H1 (cell line): ENCODE measurements at regions not wholly inside any gene's neighbourhood (a gene's known extent, or its start where the extent isn't known, plus 50 kb on each side); places are given as distances from the start of the nearest gene placed in this dataset.

ENCODE experiments used
- CTCF ChIA-PET: fragments of 300-600 bp; sonication (Branson Sonifier 250); formaldehyde crosslinking; loops from one replicate; lab custom pipeline; 2021; ENCODE audit not compliant: partially characterized antibody; lab: Charles Lee
- POLR2A ChIA-PET: fragments of 300-600 bp; sonication (Branson Sonifier 250); formaldehyde crosslinking; loops from one replicate; lab custom pipeline; 2021; ENCODE audit warnings: inconsistent platforms; ENCODE audit not compliant: partially characterized antibody; lab: Charles Lee
- DNase-seq, 2 experiments: peaks; one replicate each; pipeline versions ENCODE4 v3.0.0 to v3.0.0-alpha.2; 2010 to 2022; ENCODE audit warnings: low spot score in 2 of 2, low read depth in 1 of 2, mixed read lengths in 1 of 2
- FAIRE-seq: peaks from 2 replicates; lab custom pipeline; 2011; peaks lifted over from hg19 to GRCh38; lab: Jason Lieb, UNC
- H2AFZ ChIP-seq: 2 replicates; pipeline ENCODE4 v1.8.1; 2012; ENCODE audit warnings: low read length, inconsistent platforms
- H2AK5ac ChIP-seq: 2 replicates; pipeline ENCODE4 v1.6.1; 2013; ENCODE audit warnings: low read depth, low read length
- H2BK120ac ChIP-seq: replicated peaks from 2 replicates; pipeline ENCODE3; 2013; ENCODE audit warnings: low read depth, low read length, inconsistent platforms
- H2BK12ac ChIP-seq: 2 replicates; pipeline ENCODE4 v1.6.1; 2013; ENCODE audit warnings: low read depth, low read length
- H2BK15ac ChIP-seq: 2 replicates; pipeline ENCODE4 v1.6.1; 2013; ENCODE audit warnings: low read length
- H2BK20ac ChIP-seq: 2 replicates; pipeline ENCODE4 v1.6.1; 2013; ENCODE audit warnings: low read length
- H2BK5ac ChIP-seq: 2 replicates; pipeline ENCODE4 v1.6.1; 2013; ENCODE audit warnings: low read depth, low read length
- H3K14ac ChIP-seq: 2 replicates; pipeline ENCODE4 v1.6.1; 2013; ENCODE audit warnings: inconsistent platforms; ENCODE audit not compliant: insufficient read length
- H3K18ac ChIP-seq: 2 replicates; pipeline ENCODE4 v1.6.1; 2013; ENCODE audit warnings: low read length; ENCODE audit errors: extremely low read depth
- H3K23ac ChIP-seq: 2 replicates; pipeline ENCODE4 v1.6.1; 2013; ENCODE audit warnings: inconsistent platforms; ENCODE audit not compliant: insufficient read length
- H3K23me2 ChIP-seq: 2 replicates; pipeline ENCODE4 v1.6.1; 2013; ENCODE audit warnings: low read depth, low read length
- H3K27ac ChIP-seq: 2 replicates; pipeline ENCODE4 v1.6.1; 2011; ENCODE audit warnings: low read depth, low read length, inconsistent platforms
- H3K27me3 ChIP-seq, 4 experiments: replicated peaks in 1 of 4; 1 replicate in 1 of 4; 2 replicates in 3 of 4; pipeline versions ENCODE4 v1.6.1 to v1.8.1; 2011 to 2013; ENCODE audit warnings: low read length in 3 of 4, mild to moderate bottlenecking in 3 of 4, inconsistent platforms in 2 of 4, mixed read lengths in 2 of 4, moderate library complexity in 1 of 4; ENCODE audit not compliant: control insufficient read depth in 3 of 4, insufficient read depth in 3 of 4; ENCODE audit errors: extremely low read depth in 1 of 4
- H3K36me3 ChIP-seq, 4 experiments: 2 replicates each; pipeline versions ENCODE4 v1.6.1 to v1.8.1; 2011 to 2013; ENCODE audit warnings: mild to moderate bottlenecking in 4 of 4, low read length in 3 of 4, moderate library complexity in 2 of 4, control low read depth in 1 of 4, inconsistent platforms in 1 of 4; ENCODE audit not compliant: insufficient read depth in 4 of 4, control insufficient read depth in 2 of 4
- H3K4ac ChIP-seq: replicated peaks from 2 replicates; pipeline ENCODE3; 2013; ENCODE audit warnings: low read length, low read depth, mixed read lengths, inconsistent platforms; ENCODE audit not compliant: insufficient read length
- H3K4me1 ChIP-seq, 4 experiments: replicated peaks in 1 of 4; 1 replicate in 1 of 4; 2 replicates in 3 of 4; pipeline versions ENCODE4 v1.6.1 to v1.8.1; 2011 to 2013; ENCODE audit warnings: low read length in 3 of 4, inconsistent platforms in 2 of 4, mixed read lengths in 1 of 4; ENCODE audit not compliant: insufficient read depth in 4 of 4, control insufficient read depth in 3 of 4
- H3K4me2 ChIP-seq, 2 experiments: 2 replicates each; pipeline versions ENCODE4 v1.6.1 to v1.8.1; 2011 to 2013; ENCODE audit warnings: low read depth in 2 of 2, low read length in 2 of 2, control low read depth in 1 of 2, inconsistent platforms in 1 of 2, mild to moderate bottlenecking in 1 of 2; ENCODE audit not compliant: insufficient read depth in 1 of 2
- H3K4me3 ChIP-seq, 4 experiments: fragments of 200-600, 300-600 bp in 1 of 4; sonication (generic), shearing (Covaris generic), sonication (Bioruptor Twin) in 1 of 4; 2 replicates each; pipeline versions ENCODE4 v1.5.1 to v1.8.1; 2011 to 2016; ENCODE audit warnings: low read length in 4 of 4, low read depth in 3 of 4, control low read depth in 2 of 4, inconsistent platforms in 2 of 4, mild to moderate bottlenecking in 2 of 4, mixed read lengths in 1 of 4, moderate library complexity in 1 of 4; ENCODE audit not compliant: insufficient read depth in 2 of 4; ENCODE audit errors: extremely low read depth in 1 of 4
- H3K56ac ChIP-seq: replicated peaks from 2 replicates; pipeline ENCODE3; 2013; ENCODE audit warnings: low read depth, mild to moderate bottlenecking, mixed read lengths, low read length, inconsistent platforms; ENCODE audit not compliant: insufficient read length
- H3K79me1 ChIP-seq: 2 replicates; pipeline ENCODE4 v1.6.1; 2013; ENCODE audit warnings: low read depth, low read length, control low read depth
- H3K79me2 ChIP-seq, 2 experiments: 2 replicates each; pipeline versions ENCODE4 v1.6.1 to v1.8.1; 2012 to 2013; ENCODE audit warnings: low read length in 2 of 2, mild to moderate bottlenecking in 2 of 2, inconsistent platforms in 1 of 2; ENCODE audit not compliant: insufficient read depth in 2 of 2, control insufficient read depth in 1 of 2
- H3K9ac ChIP-seq, 4 experiments: replicated peaks in 1 of 4; 1 replicate in 1 of 4; 2 replicates in 3 of 4; pipeline versions ENCODE4 v1.6.1 to v1.8.1; 2011 to 2013; ENCODE audit warnings: low read depth in 3 of 4, low read length in 3 of 4, control low read depth in 2 of 4, mild to moderate bottlenecking in 2 of 4, moderate library complexity in 2 of 4, inconsistent platforms in 1 of 4; ENCODE audit errors: extremely low read depth in 1 of 4
- H3K9me3 ChIP-seq, 2 experiments: 2 replicates each; pipeline versions ENCODE4 v1.6.1 to v1.8.1; 2012 to 2013; ENCODE audit warnings: mild to moderate bottlenecking in 2 of 2, moderate library complexity in 2 of 2, control low read depth in 1 of 2, inconsistent platforms in 1 of 2, low read depth in 1 of 2, low read length in 1 of 2, mixed read lengths in 1 of 2; ENCODE audit not compliant: insufficient read depth in 2 of 2
- H4K20me1 ChIP-seq, 2 experiments: replicated peaks in 1 of 2; 2 replicates each; pipeline versions ENCODE3 to v1.8.1; 2011 to 2013; ENCODE audit warnings: inconsistent platforms in 2 of 2, low read length in 2 of 2, mild to moderate bottlenecking in 1 of 2; ENCODE audit not compliant: insufficient read depth in 2 of 2, control insufficient read depth in 1 of 2
- H4K5ac ChIP-seq: 2 replicates; pipeline ENCODE4 v1.6.1; 2013; ENCODE audit warnings: low read length, low read depth, mixed read lengths, inconsistent platforms; ENCODE audit not compliant: insufficient read length
- H4K8ac ChIP-seq: 2 replicates; pipeline ENCODE4 v1.8.0; 2013; ENCODE audit warnings: mild to moderate bottlenecking, moderate library complexity, low read length, inconsistent platforms; ENCODE audit not compliant: insufficient read depth; ENCODE audit errors: extremely low read depth
- H4K91ac ChIP-seq: replicated peaks from 2 replicates; pipeline ENCODE3; 2013; ENCODE audit warnings: low read length, mixed read lengths, inconsistent platforms; ENCODE audit not compliant: insufficient read length
- BACH1 ChIP-seq: IDR thresholded peaks from 2 replicates; pipeline ENCODE4 v1.6.1; 2012; ENCODE audit warnings: low read length, improper control_type of control experiment
- BCL11A ChIP-seq, 2 experiments: IDR thresholded peaks; one replicate each; pipeline ENCODE4 v1.6.1; 2011; ENCODE audit warnings: low read depth in 2 of 2, low read length in 2 of 2, mild to moderate bottlenecking in 2 of 2
- CBX8 ChIP-seq: fragments of 300-800, 300-1000 bp; sonication (generic); IDR thresholded peaks from 2 replicates; pipeline ENCODE4 v1.7.1; 2016; ENCODE audit warnings: low read depth, low read length, borderline replicate concordance
- CTBP2 ChIP-seq: IDR thresholded peaks from 2 replicates; pipeline ENCODE4 v1.7.0; 2011; ENCODE audit warnings: borderline replicate concordance, mild to moderate bottlenecking, moderate library complexity, mixed read lengths, low read length; ENCODE audit not compliant: insufficient read depth, insufficient read length
- GTF2F1 ChIP-seq: IDR thresholded peaks from 2 replicates; pipeline ENCODE4 v1.6.1; 2012; ENCODE audit warnings: low read depth, low read length, improper control_type of control experiment, borderline replicate concordance
- HDAC2 ChIP-seq, 2 experiments: fragments of 300-600 bp in 1 of 2; sonication (generic) in 1 of 2; IDR thresholded peaks; 2 replicates each; pipeline ENCODE4 v1.6.1; 2011 to 2012; ENCODE audit warnings: low read depth in 2 of 2, low read length in 2 of 2, mild to moderate bottlenecking in 2 of 2, moderate library complexity in 2 of 2, borderline replicate concordance in 1 of 2, inconsistent platforms in 1 of 2
- MAFK ChIP-seq: IDR thresholded peaks from 2 replicates; pipeline ENCODE4 v1.6.1; 2012; ENCODE audit warnings: low read depth, mild to moderate bottlenecking, improper control_type of control experiment, low read length
- NRF1 ChIP-seq: IDR thresholded peaks from 2 replicates; pipeline ENCODE4 v1.6.1; 2011; ENCODE audit warnings: mild to moderate bottlenecking, low read depth, low read length, improper control_type of control experiment
- PHF8 ChIP-seq: fragments of 200-600 bp; sonication (generic); conservative IDR thresholded peaks from 2 replicates; pipeline ENCODE4 v1.7.1; 2012; ENCODE audit warnings: low read depth, mild to moderate bottlenecking, inconsistent platforms, low read length, moderate library complexity
- SP4 ChIP-seq: IDR thresholded peaks from 2 replicates; pipeline ENCODE4 v1.6.1; 2012; ENCODE audit warnings: low read length, inconsistent platforms
- SRF ChIP-seq: IDR thresholded peaks from 2 replicates; pipeline ENCODE4 v1.6.1; 2011; ENCODE audit warnings: mild to moderate bottlenecking, low read depth, low read length, moderate library complexity
- TAF1 ChIP-seq: IDR thresholded peaks from 2 replicates; pipeline ENCODE4 v1.6.1; 2011; ENCODE audit warnings: mild to moderate bottlenecking, low read depth, low read length
- TCF12 ChIP-seq: IDR thresholded peaks from 2 replicates; pipeline ENCODE4 v1.6.1; 2011; ENCODE audit warnings: low read depth, mild to moderate bottlenecking, low read length
- TEAD4 ChIP-seq: IDR thresholded peaks from 2 replicates; pipeline ENCODE4 v1.6.1; 2012; ENCODE audit warnings: low read depth, low read length, inconsistent platforms, mixed read lengths
- YY1 ChIP-seq: IDR thresholded peaks from 2 replicates; pipeline ENCODE4 v1.6.1; 2011; ENCODE audit warnings: low read depth, mild to moderate bottlenecking, low read length
- WGBS, 2 experiments: shearing (Covaris generic) in 1 of 2; methylation state at CpG; one replicate each; pipeline versions ENCODE4 v1.1.6 to v1.1.7; 2013 to 2015; ENCODE audit warnings: low lambda C conversion rate in 2 of 2, mixed read lengths in 2 of 2, inconsistent platforms in 1 of 2, low coverage in 1 of 2, missing lambda C conversion rate in 1 of 2; ENCODE audit not compliant: insufficient replicate concordance in 2 of 2, insufficient coverage in 1 of 2, insufficient read length in 1 of 2; ENCODE audit errors: extremely low coverage in 1 of 2, missing lambda C conversion rate in 1 of 2; 5-methylcytosine and 5-hydroxymethylcytosine counted together

DNA sequence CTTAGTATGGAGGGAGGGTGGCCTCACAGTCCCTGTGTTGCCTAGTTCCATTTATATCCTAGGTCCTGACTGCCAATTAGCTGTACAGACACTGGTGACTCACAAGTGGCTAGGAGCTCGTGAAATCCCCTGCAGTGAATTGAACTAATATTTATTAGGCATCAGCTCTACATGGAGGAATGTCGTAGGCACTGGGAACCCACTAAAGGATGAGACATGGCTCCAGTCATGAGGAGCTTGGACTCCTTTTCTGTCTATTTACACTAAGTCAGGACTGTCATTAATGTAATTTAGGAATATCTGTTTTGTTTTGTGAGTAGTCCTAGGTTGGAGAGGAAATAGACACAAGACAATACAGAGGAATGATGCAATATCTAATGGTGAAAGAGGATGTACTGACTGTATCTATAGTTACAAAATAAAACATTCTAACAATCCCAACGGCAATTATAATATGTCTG lies 67.7 kb downstream of the MID1IP1 start:
- CTCF ChIA-PET: interaction anchor here (0.6 to 1.2 kb wide), 3 partner anchors 70 to 281 kb away, joined by 3 to 4 read pairs (median 3); no protein-coding TSS in a partner anchor
- no peak overlapping the region for H2BK20ac ChIP-seq
- TF ChIP-seq BACH1: no peak
- TF ChIP-seq TAF1: no peak
- TF ChIP-seq SP4: no peak
- no peak for TF ChIP-seq TCF12
- no peak for TF ChIP-seq HDAC2 (IDR thresholded peaks at IDR 0.05; ENCODE audit: borderline replicate concordance in 1 of 2, low read depth in 2 of 2, low read length in 2 of 2)
- no peak for TF ChIP-seq MAFK
- TF ChIP-seq CTBP2: no peak
- TF ChIP-seq TEAD4: no peak
- TF ChIP-seq SRF: no peak
- TF ChIP-seq PHF8: no peak
- TF ChIP-seq BCL11A (IDR thresholded peaks at IDR 0.05; ENCODE audit: low read depth in 2 of 2, low read length in 2 of 2): no peak
- no peak for TF ChIP-seq CBX8
- TF ChIP-seq GTF2F1: no peak
- no peak for TF ChIP-seq NRF1
- no peak for TF ChIP-seq YY1

More for the DNA sequence above, 67.7 kb downstream of the MID1IP1 start:
- Histone ChIP-seq H2BK15ac (no peak overlapping the region), H3K27me3 (no peaks in the 10 kb centered on the region), H3K4me3 (no peak overlapping the region), H2BK5ac (peak overlapping the region; percentile 60; the same call in 1 of the 2 replicates), H3K27ac (no peak overlapping the region), H3K18ac (peak overlapping the region; percentile 66; the same call in 1 of the 2 replicates), H4K91ac (peak overlapping the region; percentile 83), H3K4me2 (no peak overlapping the region; a peak in 1 of 4 replicates), H2AFZ (no peak overlapping the region), H2BK12ac (peak overlapping the region; percentile 80; the same call in 1 of the 2 replicates), H3K79me1 (no peaks in the 10 kb centered on the region), H4K5ac (no peak overlapping the region), H3K9me3 (no peaks in the 10 kb centered on the region), H3K4ac (peak overlapping the region; percentile 91), H3K23ac (no peak overlapping the region), H2AK5ac (peak overlapping the region; percentile 53; the same call in 1 of the 2 replicates), H3K23me2 (no peaks in the 10 kb centered on the region), H4K8ac (no peak overlapping the region), H3K36me3 (no peaks in the 10 kb centered on the region), H2BK120ac (peak overlapping the region; percentile 77), H3K56ac (no peak overlapping the region), H3K9ac (no peak overlapping the region), H3K4me1 (peaks cover 3 to 15% (median 13%) of the 10 kb centered on the region in 4 experiments; a peak in 6 of 7 replicates), H4K20me1 (no peaks in the 10 kb centered on the region), H3K14ac (no peak overlapping the region), H3K79me2 (no peaks in the 10 kb centered on the region)
- FAIRE-seq (no peak), DNase-seq (no peak)
- WGBS, 2 experiments: 86% methylated on average over 3 of the region's 3 CpGs; no CpG with 5 or more reads in 1 of the 2 experiments
- POLR2A ChIA-PET: interaction anchor here (1.0 to 4.9 kb wide), 3 partner anchors 64 to 196 kb away, joined by 3 to 64 read pairs (median 14); partner anchors contain the start of gene MID1IP1
